Brain pericyte (primary cell): ENCODE measurements at regions not wholly inside any gene's neighbourhood (a gene's known extent, or its start where the extent isn't known, plus 50 kb on each side); places are given as distances from the start of the nearest gene placed in this dataset.
A peak's percentile ranks its signal among the peaks of the same experiment; 100 is the strongest.

ENCODE experiments used
- DNase-seq: peaks from one replicate; pipeline ENCODE4 v3.0.0-alpha.2; 2012; ENCODE audit warnings: low read depth, low spot score

GRCh38 chr4:176971576-176972115 lies 178.9 kb upstream of the VEGFC start:
- no peak for DNase-seq

- no peak for DNase-seq
Observed at GRCh38 chr4:176979416-176979815, 186.7 kb upstream of the VEGFC start.

- DNase-seq: no peak
Observed at GRCh38 chr4:176981074-176981473, 188.4 kb upstream of the VEGFC start.

GRCh38 chr4:176981551-176981950 lies 188.8 kb upstream of the VEGFC start:
- DNase-seq: no peak

- peak; percentile 47 for DNase-seq
Observed at GRCh38 chr4:176988226-176988625, 195.5 kb upstream of the VEGFC start.

GRCh38 chr4:176989186-176989585 lies 196.5 kb upstream of the VEGFC start:
- DNase-seq: no peak

- no peak for DNase-seq
Observed at GRCh38 chr4:176999935-177000543, 207.3 kb upstream of the VEGFC start.

GRCh38 chr4:177001271-177002175 lies 208.8 kb upstream of the VEGFC start:
- DNase-seq: no peak

- no peak for DNase-seq
Observed at GRCh38 chr4:177005674-177006230, 213.0 kb upstream of the VEGFC start.

- DNase-seq: peak; percentile 11
Observed at GRCh38 chr4:177006331-177006730, 213.6 kb upstream of the VEGFC start.

GRCh38 chr4:177008071-177008835 lies 215.5 kb upstream of the VEGFC start:
- DNase-seq: no peak

GRCh38 chr4:177008836-177009501 lies 216.2 kb upstream of the VEGFC start:
- DNase-seq: no peak

GRCh38 chr4:177010418-177010817 lies 217.7 kb upstream of the VEGFC start:
- DNase-seq: no peak

GRCh38 chr4:177012918-177013545 lies 220.3 kb upstream of the VEGFC start:
- DNase-seq: no peak

GRCh38 chr4:177016541-177017141 lies 223.9 kb upstream of the VEGFC start:
- DNase-seq: no peak

- DNase-seq: no peak
Observed at GRCh38 chr4:177023951-177024350, 231.2 kb upstream of the VEGFC start.

- DNase-seq: no peak
Observed at GRCh38 chr4:177032341-177032740, 239.6 kb upstream of the VEGFC start.

GRCh38 chr4:177033135-177033534 lies 240.4 kb upstream of the VEGFC start:
- DNase-seq: no peak

- no peak for DNase-seq
Observed at GRCh38 chr4:177033632-177034031, 240.9 kb upstream of the VEGFC start.

GRCh38 chr4:177041356-177041755 lies 248.6 kb upstream of the VEGFC start:
- no peak for DNase-seq
